NCI-H774 (cell line): ENCODE measurements at regions not wholly inside any gene's neighbourhood (a gene's known extent, or its start where the extent isn't known, plus 50 kb on each side); places are given as distances from the start of the nearest gene placed in this dataset.

Experiments used
- DNase-seq: peaks from one replicate; lab custom pipeline; 2025; lab: John Stamatoyannopoulos, UW

DNA sequence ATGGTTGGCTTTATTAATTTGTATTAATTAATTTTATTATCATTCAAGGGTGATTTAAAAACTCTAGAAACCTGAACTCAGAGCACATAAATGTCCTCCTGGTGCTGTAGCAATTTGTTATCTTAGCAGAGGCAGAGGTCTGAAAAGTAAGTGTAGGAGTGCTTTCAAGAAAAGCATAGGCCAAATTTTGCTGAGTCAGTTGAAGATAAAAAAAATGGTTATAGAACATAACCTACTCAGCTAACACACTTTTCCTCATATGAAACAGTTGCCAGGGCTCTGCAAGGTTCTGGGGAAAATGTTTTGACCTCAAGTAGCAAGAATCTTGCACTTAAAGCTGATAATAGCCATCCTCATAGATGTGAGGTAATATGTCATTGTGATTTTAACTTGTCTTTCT is 53.5 kb upstream of the CHODL start:
- no peak for DNase-seq

DNA sequence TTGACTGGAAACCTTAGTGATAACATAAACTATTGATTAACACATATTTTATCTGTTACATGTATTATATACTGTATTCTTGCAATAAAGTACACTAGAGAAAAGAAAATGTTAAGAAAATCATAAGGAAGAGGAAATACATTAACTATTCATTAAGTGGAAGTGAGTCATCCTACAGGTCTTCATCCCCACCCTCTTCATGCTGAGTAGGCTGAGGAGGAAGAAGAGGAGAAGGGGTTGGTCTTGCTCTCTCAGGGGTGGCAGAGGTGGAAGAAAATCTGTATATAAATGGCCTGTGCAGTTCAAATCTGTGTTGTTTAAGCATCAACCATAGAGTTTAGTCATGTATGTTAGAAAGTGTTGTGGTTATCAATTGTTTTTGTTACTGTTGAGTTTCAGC is 66.1 kb upstream of the CHODL start:
- DNase-seq, result no peak

DNA sequence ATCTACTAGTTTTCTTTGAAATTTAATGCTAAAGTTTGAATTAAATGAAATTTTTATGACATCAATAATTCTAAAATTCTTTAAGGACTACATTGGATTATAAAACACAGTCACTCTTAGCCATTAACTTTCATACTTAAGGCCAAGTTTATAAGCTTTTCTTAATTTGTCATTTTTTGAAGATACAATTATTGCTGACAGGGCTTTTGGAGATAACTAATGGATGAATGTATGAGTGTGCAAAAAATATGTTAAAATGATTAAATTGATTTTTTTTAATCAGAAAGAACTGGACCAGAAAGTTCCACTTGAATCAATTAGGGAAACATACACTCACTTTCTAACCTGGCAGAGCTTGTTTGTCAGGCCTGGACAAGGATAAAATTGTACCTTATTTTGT is 70.3 kb upstream of the CHODL start:
- no peak for DNase-seq

DNA sequence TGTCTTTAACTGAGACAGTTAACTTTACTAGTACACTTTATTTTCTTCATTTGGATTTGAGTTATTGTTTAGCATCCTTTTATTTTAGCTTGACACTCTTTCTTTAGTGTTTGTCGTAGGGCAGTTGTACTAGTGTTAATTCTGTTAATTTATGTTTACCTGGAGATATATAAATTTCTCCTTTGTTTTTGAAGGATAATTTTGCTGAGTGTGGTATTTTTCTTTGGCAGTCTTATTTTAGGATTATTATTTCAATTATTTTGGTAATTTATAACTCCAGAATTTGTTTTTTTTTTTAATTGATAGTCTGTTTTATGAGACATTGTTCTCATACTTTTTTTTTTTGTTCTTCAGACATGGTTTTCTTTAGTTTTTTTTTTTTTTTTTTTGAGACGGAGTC is 73.8 kb upstream of the CHODL start:
- DNase-seq, result no peak

DNA sequence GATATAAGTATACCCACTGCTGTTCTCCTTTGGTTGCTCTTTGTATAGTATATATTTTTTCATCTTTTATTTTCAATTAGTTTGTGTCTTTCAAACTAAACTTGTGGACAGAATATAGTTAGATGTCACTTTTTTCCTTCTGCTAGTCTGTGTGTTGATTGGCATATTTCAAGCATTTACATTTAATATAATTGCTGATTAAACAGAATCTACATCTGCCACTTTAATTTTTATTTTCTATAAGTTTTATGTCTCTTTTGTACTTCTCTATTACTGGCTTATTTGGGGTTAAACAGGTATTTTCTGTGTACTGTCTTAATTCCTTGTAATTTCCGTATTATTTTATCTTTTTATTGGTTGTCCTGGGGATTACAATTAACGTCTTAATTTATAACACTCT is 74.4 kb upstream of the CHODL start:
- no peak for DNase-seq

DNA sequence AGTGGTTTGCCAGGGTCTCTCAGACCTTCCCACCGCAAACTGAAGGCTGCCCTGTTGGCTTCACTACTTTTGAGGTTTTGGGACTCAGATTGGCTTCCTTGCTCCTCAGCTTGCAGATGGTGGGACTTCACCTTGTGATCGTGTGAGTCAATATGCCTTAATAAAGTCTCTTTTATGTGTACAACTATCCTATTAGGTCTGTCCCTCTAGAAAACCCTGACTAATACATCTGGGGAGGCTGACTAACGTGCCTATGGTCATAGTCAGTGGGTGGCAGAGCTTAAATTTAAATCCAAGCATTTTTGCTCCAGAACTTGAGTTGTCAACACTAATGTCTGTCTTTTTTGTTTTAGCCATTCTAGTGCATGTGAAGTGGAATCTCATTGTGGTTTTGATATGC is 76.5 kb upstream of the CHODL start:
- DNase-seq, result no peak

DNA sequence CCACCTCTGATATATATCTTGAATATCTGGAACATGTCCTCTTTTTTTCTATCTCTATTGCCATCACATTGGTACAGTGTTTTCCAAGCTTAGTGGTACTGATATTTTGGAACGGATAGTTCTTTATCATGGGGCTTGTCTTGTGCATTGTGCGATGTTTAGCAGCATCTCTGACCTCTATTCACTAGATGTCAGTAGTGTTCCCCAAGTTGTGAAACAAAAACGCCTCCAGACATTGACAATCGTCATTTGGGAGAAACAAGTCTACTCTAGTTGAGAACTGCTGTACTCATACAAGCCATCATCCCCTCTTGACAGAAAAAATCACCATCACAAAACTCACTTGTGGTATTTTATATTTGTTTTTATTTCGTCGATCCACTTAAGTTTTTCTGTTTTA is 79.7 kb upstream of the CHODL start:
- DNase-seq, result no peak

DNA sequence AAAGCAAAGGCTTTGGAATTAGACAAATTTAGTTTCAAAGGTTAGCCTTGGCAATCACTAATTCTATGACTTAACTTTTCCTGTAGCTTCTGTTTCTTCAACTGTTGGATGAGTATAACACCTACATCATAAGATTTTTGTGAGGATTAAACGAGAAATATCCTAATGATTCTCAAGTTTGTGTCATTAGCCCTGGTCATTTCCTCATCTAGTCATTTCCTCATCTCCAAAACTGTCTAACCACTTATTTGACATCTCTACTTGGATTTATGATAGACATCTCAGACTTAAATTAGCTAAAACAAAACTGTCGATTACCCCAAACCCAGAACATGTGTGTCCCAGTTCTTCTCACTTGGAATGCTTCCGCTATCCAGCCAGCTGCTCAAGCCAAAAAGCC is 80.2 kb upstream of the CHODL start:
- DNase-seq, result no peak

DNA sequence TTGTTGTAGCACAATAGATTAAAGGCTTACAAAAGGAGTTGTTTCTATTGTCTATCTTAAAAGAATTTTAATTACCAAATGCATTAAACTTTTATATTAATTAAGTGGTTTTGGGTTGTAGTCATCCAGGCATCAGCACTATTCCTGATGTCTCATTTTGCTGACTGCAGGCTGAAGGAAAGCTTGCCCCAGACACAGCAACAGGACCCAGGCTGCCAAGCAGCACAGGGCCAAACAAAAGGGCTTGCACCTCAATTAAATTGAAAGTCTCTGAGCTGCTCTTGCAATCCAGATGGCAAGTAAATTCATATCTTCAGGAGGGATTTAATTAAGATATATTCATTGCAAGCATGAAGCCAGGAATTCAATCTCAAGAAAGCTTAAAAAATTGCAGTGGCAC is 80.7 kb upstream of the CHODL start:
- no peak for DNase-seq

DNA sequence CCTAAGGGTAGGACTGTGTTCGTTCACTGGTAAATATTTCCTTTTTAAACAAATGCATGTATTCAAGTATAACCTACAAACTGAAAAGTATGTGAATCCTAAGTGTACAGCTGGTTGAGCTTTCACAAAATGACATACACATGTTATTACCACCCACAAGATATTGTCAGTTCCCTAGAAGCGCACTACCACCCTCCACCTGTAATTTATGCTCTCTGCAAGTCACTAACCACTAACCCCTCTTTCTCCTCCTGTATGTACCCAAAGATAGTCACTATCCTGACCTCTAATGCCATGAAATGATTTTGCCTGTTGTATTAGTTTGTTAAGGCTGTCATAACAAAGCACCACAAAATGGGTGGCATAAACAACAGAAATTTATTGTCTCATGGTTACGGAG is 82.8 kb upstream of the CHODL start:
- no peak for DNase-seq

DNA sequence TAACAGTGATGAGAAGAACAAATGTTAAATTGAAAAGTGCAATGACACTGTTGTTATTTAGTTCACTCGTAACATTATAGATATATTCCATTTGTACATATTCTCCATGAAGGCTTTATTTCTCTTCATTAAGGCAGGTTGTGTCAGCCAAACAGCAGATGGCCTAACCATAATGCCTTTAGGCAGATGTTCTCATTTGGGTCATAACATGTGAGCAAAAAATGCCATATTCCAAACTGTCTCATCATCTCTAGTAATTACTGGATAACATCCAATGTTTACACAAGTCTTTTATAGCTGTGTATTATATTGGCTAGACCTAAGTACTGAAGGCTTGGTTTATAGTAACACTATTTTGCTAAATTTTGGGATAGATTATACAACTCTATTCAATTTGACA is 87.2 kb upstream of the CHODL start:
- no peak for DNase-seq

DNA sequence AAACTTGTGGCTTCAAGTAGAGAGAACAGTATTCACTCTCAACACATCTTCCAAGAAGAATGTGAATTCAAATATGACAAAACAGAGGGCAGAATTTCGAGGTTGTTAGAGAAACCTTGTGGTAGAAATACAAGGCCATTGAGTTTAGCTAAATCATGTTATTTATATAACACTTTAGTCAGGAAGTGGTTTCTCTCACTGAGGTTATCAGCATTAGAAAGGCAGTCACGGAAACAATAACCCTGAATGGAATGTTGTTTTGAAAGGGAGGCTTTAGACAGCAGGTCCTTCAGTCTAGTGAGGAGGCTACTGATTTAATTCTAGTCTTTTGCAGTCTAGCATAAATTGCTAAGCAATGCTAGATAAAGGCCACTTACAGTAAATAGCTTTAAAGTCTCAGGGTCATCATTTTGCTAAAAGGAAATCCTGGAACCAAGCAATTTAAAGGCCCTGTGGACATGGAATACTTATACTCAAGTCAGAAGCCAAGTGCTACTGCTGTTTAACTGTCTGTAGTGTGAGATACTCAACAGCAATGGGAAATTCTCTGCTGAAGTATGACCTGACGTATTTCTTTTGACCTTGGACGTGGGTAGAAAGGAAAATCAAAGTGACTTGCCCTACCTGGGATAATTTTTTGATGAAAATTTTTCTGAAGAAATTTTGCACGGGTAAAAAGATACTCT is 89.0 kb upstream of the CHODL start:
- DNase-seq, result no peak

DNA sequence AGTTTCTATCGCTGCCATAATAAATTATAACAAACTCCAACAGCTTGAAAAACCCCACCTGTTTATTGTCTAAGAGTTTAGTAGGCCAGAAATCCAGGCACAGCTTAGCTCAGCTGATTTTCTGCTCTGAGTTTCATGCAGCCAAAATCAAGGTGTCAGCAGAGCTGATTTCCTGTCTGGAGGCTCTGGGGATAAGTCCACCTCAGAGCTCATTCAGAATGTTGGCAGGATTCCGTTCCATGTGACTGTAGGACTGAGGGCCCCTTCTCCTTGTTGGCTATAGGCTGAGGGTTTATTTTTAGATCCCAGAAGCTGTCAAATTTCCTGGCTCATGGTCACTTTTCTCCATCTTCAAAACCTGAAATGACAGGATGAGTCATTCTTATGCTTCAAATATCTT is 91.6 kb upstream of the CHODL start:
- DNase-seq, result no peak

DNA sequence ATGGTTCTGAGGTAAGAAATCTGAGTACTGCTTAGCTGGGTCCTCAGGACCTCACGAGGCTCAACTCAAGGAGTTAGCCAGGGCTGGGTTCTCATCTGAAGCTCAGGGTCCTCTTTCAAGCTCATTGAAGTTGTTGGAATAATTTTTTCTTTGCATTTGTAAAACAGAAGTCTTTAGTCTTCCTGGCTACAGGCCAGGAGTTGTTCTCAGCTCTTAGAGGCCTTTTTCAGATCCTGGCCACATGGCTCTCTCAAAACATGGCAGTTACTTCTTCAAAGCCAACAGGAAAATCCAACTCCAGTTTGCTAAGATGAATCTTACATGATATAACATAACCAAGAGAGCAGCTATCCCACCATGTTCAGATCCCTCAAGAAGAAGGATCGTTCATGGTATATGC is 92.3 kb upstream of the CHODL start:
- no peak for DNase-seq

DNA sequence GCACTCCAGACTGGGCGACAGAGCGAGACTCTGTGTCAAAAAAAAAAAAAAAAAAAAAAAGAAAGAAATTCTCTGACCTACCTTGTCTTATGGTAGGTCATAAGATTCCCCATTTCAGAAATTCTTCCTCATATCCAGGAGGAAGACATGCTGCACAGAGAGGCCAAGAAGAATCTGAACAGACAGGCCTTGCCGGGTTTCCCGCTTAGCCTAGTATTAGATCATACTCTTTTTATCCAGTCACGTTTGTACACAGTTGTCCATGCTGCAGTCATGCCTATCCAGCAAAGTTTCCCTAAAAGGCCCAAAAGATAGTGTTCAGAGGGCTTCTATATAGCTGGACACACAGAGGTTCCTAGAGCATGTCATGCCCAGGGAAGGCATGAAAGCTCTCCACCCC is 93.6 kb upstream of the CHODL start:
- no peak for DNase-seq

DNA sequence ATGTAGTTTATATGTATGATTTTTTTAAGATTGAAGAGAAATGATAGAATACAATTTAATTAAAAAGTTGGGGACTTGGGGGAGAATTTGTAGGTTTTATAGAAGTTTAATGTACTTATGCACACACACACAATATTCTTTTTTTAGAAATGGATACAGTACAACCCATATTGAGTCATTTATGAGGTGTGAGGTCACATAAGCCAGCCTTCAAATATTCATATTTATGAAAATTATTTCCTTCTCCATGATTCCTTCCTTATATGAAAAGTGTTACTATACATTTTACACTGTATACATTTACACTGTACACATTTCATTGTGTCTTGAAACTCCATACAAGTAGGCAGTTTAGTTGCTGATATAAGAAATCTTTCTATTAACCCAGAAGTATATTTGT is 96.2 kb upstream of the CHODL start:
- no peak for DNase-seq

DNA sequence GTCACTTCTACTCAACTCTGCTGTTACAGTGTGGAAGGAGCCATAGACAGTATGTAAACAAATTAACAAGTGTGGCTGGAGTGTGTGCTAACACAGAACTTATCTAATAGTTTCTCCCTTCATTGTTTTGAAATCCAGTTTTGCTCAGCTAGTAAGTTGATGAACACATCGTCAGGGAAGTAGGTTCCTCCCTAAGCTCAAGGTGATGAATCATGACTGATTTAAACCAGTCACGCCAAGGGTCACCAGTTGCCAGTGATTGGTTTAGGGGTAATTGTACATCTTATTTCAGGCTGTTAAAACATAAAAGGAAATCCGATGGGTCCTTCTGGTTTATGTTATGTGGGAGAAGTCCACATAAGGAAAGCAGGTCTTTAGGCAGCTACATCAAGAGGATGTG is 97.0 kb upstream of the CHODL start:
- DNase-seq, result no peak

DNA sequence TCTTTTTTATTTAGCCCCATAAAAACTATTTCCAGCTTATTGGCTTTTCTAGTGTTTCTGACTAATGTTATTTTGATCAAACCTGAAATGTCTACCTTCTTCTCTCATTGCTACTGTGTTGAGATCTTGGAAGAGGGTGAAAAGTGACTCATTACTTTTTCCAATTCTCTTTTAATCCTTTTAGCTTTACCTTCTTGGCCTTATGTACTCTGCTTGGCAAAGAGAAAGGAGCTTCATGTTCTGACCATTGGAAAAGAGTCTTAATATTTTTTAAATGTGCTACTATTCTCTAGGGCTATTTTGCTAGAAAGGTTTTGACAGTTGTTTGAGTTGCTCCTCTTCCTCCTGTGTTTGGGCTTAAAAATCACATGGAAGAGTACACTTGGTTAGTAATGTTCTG is 97.8 kb upstream of the CHODL start:
- no peak for DNase-seq

DNA sequence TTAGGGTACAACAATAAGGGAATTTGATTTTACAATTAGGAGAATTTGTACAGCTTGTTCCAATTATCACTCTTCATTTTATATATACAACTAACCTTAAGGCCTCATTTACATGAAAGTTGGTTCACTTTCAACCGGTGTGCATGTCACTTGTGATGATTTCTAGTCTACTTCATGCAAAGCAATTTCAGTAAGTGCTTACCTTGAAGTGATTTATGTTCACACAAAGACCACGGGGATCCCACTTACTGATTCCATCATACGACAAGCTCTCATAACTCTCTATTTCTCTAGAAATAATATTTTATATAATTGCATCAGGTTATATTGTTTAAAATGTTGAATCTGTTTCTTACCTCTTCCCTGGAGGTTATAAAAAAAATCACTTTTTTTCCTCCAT is 100.3 kb upstream of the CHODL start:
- no peak for DNase-seq

DNA sequence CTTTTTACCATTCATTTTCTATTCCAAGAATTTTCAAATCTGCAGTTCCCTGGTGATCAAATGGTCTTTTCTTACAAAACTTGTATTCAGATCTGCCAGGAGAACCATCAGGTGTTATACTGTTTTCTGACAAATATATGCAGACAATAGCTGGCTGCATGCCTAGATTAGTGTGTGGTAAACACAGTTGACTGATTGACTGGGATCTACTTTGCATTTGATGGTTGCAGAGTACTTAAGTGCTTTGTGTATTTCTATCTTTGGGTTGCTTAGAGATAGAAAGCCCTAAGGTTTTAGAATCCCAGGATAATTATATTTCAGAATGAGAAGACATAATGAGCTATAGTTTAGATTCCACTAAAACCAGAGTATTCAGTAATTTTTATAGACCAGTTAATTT is 102.0 kb upstream of the CHODL start:
- DNase-seq, result peak; percentile 36

DNA sequence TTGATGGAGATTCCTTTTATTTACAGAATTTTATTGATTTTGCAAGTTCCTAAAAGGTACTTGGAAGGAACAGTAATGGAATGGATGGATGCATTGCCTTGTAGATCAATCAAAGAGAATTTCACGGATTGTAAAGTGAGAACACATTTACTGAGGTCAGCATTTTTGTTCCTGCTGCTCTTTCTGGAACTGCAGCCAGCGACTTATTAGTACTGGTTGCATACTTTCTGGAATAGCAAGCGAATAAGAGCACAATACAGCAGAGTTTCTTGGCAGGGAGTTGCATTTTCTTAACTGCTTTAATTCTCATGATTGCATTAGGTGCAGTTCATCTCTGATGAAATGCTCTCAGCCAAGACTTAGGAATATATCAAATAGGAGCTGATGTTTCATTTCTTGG is 106.1 kb upstream of the CHODL start:
- DNase-seq, result no peak

DNA sequence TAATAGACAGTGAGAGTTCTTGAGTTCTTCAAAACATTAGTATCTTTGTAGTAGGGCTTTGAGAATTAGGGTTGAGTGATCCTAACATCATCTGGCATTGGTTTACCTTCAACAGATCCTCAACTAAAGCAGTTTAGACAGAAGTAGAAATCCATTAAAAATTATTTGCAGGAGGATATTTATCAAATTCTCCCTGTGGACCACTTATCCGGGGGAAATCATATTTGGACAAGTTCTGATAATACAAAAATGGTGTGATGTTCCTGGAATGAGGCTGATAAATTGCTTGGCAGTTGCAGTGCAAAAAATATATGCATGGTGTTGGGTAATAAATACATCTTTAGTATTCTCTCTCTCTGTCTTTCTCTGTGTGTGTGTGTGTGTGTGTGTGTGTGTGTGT is 115.1 kb upstream of the CHODL start:
- no peak for DNase-seq

DNA sequence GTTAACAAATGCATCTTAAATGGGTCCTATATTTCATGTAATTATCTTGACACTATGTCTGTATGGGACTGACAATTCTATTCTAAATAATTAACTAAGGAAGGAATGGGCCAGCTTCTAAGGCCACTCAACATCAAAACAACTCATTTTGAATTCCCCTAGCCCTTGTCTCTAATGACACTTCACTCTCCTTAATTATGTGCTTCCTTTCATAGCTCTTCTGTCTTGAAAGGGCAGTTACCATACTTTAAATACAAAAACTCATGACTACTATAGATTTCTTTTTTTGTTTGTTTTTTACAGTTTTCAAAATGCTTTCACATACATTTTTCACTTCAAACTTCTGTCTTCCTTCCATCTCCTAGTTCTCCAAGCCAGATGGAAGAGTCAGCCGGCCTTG is 126.1 kb upstream of the CHODL start:
- no peak for DNase-seq

DNA sequence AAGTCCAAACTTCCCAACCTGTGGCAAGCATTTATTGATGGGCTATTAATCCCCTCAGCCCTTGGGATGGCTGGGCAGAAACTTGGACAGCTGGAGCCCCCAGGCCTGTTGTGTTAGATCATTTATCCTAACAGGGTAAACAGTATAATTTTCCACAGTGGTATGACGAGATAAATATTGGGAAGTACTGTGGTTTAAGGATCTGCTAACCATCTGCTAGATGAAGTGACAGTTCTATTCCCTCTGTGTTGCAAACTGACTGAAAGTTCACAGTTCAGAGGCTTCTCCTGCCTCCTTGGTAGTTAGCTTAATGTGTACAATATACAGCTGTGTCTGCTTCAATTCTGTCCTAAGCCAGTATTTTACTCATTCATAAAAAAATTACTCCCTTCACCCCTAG is 127.5 kb upstream of the CHODL start:
- no peak for DNase-seq

DNA sequence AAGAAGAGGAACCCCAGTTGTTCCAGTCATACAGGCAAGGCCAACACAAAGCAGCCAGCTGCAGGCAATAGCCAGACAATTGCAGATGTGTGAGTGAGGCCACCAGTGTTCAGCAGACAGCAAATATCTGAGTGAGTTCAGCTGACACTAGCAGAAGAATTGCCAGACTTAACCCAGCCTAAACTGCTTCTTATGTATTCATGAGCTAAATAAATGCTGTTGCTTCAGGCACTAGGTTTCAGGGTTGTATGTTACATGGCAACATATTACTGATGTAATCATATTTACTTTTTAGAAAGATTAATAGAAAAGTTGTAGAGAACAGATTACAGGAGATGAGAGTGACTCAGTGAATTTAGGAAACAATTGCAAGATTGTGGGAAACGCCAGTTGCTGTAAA is 129.8 kb upstream of the CHODL start:
- no peak for DNase-seq
